AG09309 (cell line): ENCODE measurements at regions not wholly inside any gene's neighbourhood (a gene's known extent, or its start where the extent isn't known, plus 50 kb on each side); places are given as distances from the start of the nearest gene placed in this dataset.
"Not testable (repeated sequence)": the region's sequence is repeated elsewhere in the genome, so short reads cannot be mapped to it uniquely, and the experiment has no call there.

Experiments used
- DNase-seq: peaks from one replicate; pipeline ENCODE4 v3.0.0-alpha.2; 2010; ENCODE audit warnings: low read depth
- H3K4me3 ChIP-seq: 2 replicates; pipeline ENCODE4 v1.5.1; 2011; ENCODE audit warnings: mild to moderate bottlenecking, low read depth, low read length, moderate library complexity; ENCODE audit not compliant: control insufficient read depth
- TF ChIP-seq, protein P1 (sequence below): IDR thresholded peaks from 2 replicates; pipeline ENCODE4 v1.5.1; 2011; ENCODE audit warnings: mild to moderate bottlenecking, low read depth, low read length, inconsistent platforms; ENCODE audit not compliant: insufficient read depth, control insufficient read depth; ENCODE audit errors: missing control alignments

DNA sequence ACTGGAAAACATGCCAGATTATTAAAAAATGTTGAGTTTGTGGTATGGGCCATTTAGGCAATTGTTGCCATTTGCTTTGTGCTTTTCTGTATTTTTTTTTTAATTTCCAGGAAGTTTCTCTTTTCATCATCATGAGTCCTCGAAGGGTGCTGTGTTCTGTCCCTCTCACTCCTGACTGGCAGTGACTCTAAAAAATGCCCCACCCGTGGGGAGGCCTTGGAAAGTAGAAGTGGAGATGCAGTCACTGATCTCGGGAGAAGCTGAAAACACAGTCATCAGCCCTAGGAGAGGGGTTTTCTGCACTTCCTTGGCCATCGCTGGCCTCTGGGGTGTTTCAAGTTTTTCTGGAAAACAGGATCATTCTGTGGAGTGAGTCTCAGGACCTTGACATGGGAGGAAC, 98.5 kb upstream of the GRK3 start:
- TF ChIP-seq, protein P1, sequence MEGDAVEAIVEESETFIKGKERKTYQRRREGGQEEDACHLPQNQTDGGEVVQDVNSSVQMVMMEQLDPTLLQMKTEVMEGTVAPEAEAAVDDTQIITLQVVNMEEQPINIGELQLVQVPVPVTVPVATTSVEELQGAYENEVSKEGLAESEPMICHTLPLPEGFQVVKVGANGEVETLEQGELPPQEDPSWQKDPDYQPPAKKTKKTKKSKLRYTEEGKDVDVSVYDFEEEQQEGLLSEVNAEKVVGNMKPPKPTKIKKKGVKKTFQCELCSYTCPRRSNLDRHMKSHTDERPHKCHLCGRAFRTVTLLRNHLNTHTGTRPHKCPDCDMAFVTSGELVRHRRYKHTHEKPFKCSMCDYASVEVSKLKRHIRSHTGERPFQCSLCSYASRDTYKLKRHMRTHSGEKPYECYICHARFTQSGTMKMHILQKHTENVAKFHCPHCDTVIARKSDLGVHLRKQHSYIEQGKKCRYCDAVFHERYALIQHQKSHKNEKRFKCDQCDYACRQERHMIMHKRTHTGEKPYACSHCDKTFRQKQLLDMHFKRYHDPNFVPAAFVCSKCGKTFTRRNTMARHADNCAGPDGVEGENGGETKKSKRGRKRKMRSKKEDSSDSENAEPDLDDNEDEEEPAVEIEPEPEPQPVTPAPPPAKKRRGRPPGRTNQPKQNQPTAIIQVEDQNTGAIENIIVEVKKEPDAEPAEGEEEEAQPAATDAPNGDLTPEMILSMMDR, result no peak
- no peak overlapping the region for H3K4me3 ChIP-seq
- no peak for DNase-seq

DNA sequence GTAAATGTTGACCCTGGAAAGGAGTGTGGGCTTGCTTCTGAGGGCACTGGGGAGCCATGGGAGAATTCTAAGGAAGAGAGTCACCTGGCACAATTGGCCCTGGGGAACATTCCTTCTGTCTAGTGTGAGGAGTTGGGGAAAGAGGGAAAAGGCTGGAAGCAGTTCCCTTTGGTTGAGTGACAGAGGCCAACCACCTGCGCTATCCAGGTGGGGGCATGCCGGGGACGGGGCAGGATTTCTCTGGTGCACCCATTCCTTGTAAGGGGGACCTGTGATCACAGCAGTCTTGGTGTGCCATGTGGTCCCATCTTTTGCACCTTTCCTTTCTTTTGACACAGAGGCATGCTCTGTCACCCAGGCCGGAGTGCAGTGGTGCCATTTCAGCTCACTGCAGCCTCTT, 92.1 kb upstream of the GRK3 start:
- TF ChIP-seq, protein P1, result no peak
- no peak for DNase-seq
- no peak overlapping the region for H3K4me3 ChIP-seq

DNA sequence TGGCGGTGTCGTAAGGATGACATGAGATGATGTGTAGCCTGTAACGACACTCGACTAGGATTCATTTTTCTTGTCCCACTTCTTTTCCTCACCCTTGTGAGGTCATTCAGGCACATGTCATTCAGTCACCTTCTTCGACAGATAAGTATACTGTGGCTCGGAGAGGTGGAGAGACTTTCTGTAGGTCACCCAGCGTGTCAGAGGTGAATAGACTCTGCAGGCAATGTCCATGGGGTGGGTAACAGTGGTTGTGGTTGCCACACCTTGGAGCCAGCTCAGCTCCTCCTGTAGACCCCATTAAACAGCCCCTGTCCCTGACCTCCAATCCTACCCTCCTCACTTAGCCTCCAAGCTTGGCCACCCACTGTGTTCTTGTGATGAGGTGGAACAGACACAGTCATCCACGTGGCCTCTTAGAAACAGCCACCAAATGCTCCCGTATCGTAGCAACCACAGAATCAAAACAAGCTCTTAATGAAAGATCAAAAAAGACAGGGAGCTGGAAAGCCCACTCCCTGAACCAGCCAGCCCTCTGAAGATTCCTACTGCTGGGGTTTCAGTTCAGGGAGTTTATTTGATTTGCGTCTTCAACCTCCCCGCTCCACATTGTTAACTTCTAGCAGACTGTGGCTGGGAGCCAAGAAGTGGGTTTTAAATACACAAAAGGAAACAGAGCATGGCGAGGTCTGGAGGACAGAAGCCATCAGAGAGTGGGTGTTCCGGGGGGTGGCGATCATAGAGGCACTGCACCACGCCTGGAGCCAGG, 89.0 kb upstream of the GRK3 start:
- TF ChIP-seq, protein P1, result no peak
- H3K4me3 ChIP-seq, result no peak overlapping the region
- DNase-seq, result no peak

DNA sequence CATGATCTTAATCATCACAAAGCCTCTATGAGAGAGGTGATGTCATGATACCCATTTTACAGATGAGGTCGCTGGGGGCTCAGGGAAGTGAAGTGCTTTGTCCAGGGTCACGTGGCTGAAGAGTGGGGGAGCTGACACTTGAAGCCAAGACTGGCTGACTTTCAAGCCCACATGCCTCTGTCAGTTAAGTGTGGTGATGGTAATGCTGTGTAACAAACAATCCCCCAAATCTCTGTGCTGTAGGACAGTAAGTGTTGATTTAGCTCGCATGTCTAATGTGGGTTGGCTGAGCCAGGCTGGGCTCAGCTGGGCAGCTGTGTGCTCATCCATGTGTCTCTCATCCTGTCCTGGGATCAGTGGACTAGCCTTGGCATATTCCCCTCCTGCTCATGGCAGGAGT, 87.1 kb upstream of the GRK3 start:
- TF ChIP-seq, protein P1, result no peak
- H3K4me3 ChIP-seq, result no peak overlapping the region
- no peak for DNase-seq

DNA sequence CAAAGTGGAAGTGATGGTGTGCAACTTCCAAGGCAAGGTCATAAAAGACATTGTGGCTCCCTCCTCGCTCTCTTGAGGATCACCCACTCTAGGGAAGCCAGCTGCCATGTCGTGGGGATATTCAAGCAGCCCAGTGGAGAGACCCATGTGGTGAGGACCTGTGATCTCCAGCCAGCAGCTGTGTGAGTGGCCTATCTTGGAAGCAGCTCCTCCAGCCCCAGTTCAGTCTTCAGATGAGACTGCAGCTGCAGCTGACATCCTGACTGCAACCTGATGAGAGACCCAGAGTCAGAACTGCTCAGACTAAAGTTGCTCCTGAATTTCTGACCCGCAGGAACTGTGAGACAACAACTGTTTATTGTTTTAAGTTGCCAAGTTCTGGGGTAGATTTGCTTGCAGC, 86.4 kb upstream of the GRK3 start:
- DNase-seq, result no peak
- no peak overlapping the region for H3K4me3 ChIP-seq

DNA sequence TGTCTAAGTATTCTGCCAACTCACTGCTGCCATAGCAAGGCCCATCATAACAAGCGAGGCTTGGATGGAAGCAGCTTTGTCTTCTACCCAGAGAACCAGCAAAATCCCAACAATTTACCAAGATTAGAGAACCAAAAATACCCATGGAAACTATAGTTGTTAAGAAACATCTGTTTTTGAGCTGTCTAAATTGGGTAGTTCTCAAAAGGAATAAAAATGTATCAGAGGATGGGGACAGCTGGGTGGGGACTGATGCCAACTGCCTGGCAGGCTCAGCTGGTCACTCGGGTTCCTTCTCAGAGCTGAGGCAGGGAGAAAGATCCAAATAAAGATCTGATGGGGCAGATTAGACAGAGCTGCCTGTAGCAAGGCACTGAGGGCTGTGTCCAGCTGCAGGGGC, 85.9 kb upstream of the GRK3 start:
- H3K4me3 ChIP-seq, result no peak overlapping the region
- TF ChIP-seq, protein P1, result no peak
- no peak for DNase-seq

More for the DNA sequence above, 86.4 kb upstream of the GRK3 start:
- TF ChIP-seq, protein P1, result no peak

DNA sequence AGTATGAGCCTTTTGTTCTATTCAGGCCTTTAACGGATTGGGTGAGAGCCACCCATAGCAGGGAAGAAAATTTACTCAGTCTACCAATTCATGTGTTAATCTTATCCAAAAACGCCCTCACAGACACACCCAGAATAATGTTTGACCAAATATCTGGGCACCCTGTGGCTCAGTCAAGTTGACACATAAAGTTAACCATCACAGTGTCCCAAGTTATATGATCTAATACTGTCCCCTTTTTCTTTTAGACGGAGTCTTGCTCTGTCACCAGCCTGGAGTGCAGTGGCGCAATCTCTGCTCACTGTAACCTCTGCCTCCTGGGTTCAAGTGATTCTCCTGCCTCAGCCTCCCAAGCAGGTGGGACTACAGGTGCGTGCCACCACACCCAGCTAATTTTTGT, 83.6 kb upstream of the GRK3 start:
- not testable (repeated sequence) for H3K4me3 ChIP-seq, DNase-seq
